Stimulated activated naive CD8-positive, alpha-beta T cell treated with anti-CD3 and anti-CD28 coated beads, Interleukin-15, Interleukin-2, amounts not matched to agents 100 ng/mL and 50 ng/mL, for 24 hours (primary cell): ENCODE measurements at regions not wholly inside any gene's neighbourhood (a gene's known extent, or its start where the extent isn't known, plus 50 kb on each side); places are given as distances from the start of the nearest gene placed in this dataset.
"Not testable (repeated sequence)": the region's sequence is repeated elsewhere in the genome, so short reads cannot be mapped to it uniquely, and the experiment has no call there.

ENCODE experiments used
- H3K27ac Mint-ChIP-seq: one replicate; pipeline ENCODE4 v1.8.0; 2021; ENCODE audit warnings: mild to moderate bottlenecking, mixed read lengths
- H3K27me3 Mint-ChIP-seq: one replicate; pipeline ENCODE4 v1.8.0; 2021; ENCODE audit warnings: mixed read lengths
- H3K36me3 Mint-ChIP-seq: one replicate; pipeline ENCODE4 v1.8.0; 2021; ENCODE audit warnings: low read depth, mixed read lengths
- H3K4me1 Mint-ChIP-seq: one replicate; pipeline ENCODE4 v1.8.0; 2021; ENCODE audit warnings: low read depth, mixed read lengths
- H3K4me3 Mint-ChIP-seq: one replicate; pipeline ENCODE4 v1.8.0; 2021; ENCODE audit warnings: mild to moderate bottlenecking, mixed read lengths
- H3K9me3 Mint-ChIP-seq: one replicate; pipeline ENCODE4 v1.8.0; 2021; ENCODE audit warnings: mixed read lengths

GRCh38 chr3:150357923-150358607 lies 50.0 kb upstream of the TSC22D2 start:
- Mint-ChIP-seq H3K27ac (no peak overlapping the region), H3K4me3 (no peak overlapping the region), H3K9me3 (no peaks in the 10 kb centered on the region), H3K36me3 (no peaks in the 10 kb centered on the region), H3K27me3 (peaks cover 5% of the 10 kb centered on the region), H3K4me1 (no peaks in the 10 kb centered on the region)

- H3K36me3 Mint-ChIP-seq = no peaks in the 10 kb centered on the region
- H3K4me1 Mint-ChIP-seq = no peaks in the 10 kb centered on the region
- no peak overlapping the region for H3K27ac Mint-ChIP-seq
- H3K4me3 Mint-ChIP-seq = no peak overlapping the region
- no peaks in the 10 kb centered on the region for H3K9me3 Mint-ChIP-seq
- peaks cover 5% of the 10 kb centered on the region for H3K27me3 Mint-ChIP-seq
Observed at GRCh38 chr3:150357140-150357539, 51.0 kb upstream of the TSC22D2 start.

- H3K27me3 Mint-ChIP-seq = no peaks in the 10 kb centered on the region
- H3K36me3 Mint-ChIP-seq = no peaks in the 10 kb centered on the region
- H3K4me1 Mint-ChIP-seq = no peaks in the 10 kb centered on the region
- no peak overlapping the region for H3K4me3 Mint-ChIP-seq
- H3K9me3 Mint-ChIP-seq = no peaks in the 10 kb centered on the region
- no peak overlapping the region for H3K27ac Mint-ChIP-seq
Observed at GRCh38 chr3:150355574-150355973, 52.5 kb upstream of the TSC22D2 start.

GRCh38 chr3:150352931-150353330 lies 55.2 kb upstream of the TSC22D2 start:
- peaks cover 5% of the 10 kb centered on the region for H3K4me1 Mint-ChIP-seq
- no peaks in the 10 kb centered on the region for H3K9me3 Mint-ChIP-seq
- no peaks in the 10 kb centered on the region for H3K36me3 Mint-ChIP-seq
- no peak overlapping the region for H3K27ac Mint-ChIP-seq
- no peak overlapping the region for H3K4me3 Mint-ChIP-seq
- no peaks in the 10 kb centered on the region for H3K27me3 Mint-ChIP-seq

GRCh38 chr3:150351398-150351797 lies 56.7 kb upstream of the TSC22D2 start:
- Mint-ChIP-seq H3K27ac (no peak overlapping the region), H3K9me3 (no peaks in the 10 kb centered on the region), H3K36me3 (no peaks in the 10 kb centered on the region), H3K4me3 (no peak overlapping the region), H3K4me1 (peaks cover 5% of the 10 kb centered on the region), H3K27me3 (peaks cover 10% of the 10 kb centered on the region)

- Mint-ChIP-seq H3K36me3 (no peaks in the 10 kb centered on the region), H3K4me3 (no peak overlapping the region), H3K27me3 (peaks cover 14% of the 10 kb centered on the region), H3K4me1 (peaks cover 5% of the 10 kb centered on the region), H3K27ac (no peak overlapping the region), H3K9me3 (no peaks in the 10 kb centered on the region)
Observed at GRCh38 chr3:150349314-150350097, 58.6 kb upstream of the TSC22D2 start.

GRCh38 chr3:150348500-150348899 lies 59.6 kb upstream of the TSC22D2 start:
- Mint-ChIP-seq H3K9me3 (no peaks in the 10 kb centered on the region), H3K36me3 (no peaks in the 10 kb centered on the region), H3K4me1 (peaks cover 5% of the 10 kb centered on the region), H3K4me3 (no peak overlapping the region), H3K27me3 (peaks cover 14% of the 10 kb centered on the region), H3K27ac (no peak overlapping the region)

- H3K36me3 Mint-ChIP-seq = no peaks in the 10 kb centered on the region
Observed at GRCh38 chr3:150346981-150347863, 60.9 kb upstream of the TSC22D2 start.

GRCh38 chr3:150346266-150346665 lies 61.8 kb upstream of the TSC22D2 start:
- peaks cover 5% of the 10 kb centered on the region for H3K4me1 Mint-ChIP-seq
- H3K27me3 Mint-ChIP-seq = peaks cover 14% of the 10 kb centered on the region
- H3K9me3 Mint-ChIP-seq = no peaks in the 10 kb centered on the region
- no peak overlapping the region for H3K27ac Mint-ChIP-seq
- no peaks in the 10 kb centered on the region for H3K36me3 Mint-ChIP-seq
- no peak overlapping the region for H3K4me3 Mint-ChIP-seq

More at GRCh38 chr3:150346981-150347863, 60.9 kb upstream of the TSC22D2 start:
- peaks cover 5% of the 10 kb centered on the region for H3K4me1 Mint-ChIP-seq
- no peaks in the 10 kb centered on the region for H3K9me3 Mint-ChIP-seq
- no peak overlapping the region for H3K27ac Mint-ChIP-seq
- H3K4me3 Mint-ChIP-seq = no peak overlapping the region
- peaks cover 14% of the 10 kb centered on the region for H3K27me3 Mint-ChIP-seq

GRCh38 chr3:150345021-150345538 lies 63.0 kb upstream of the TSC22D2 start:
- Mint-ChIP-seq H3K27me3 (peaks cover 14% of the 10 kb centered on the region), H3K27ac (no peak overlapping the region), H3K36me3 (no peaks in the 10 kb centered on the region), H3K4me3 (no peak overlapping the region), H3K9me3 (no peaks in the 10 kb centered on the region), H3K4me1 (peaks cover 5% of the 10 kb centered on the region)

- no peak overlapping the region for H3K4me3 Mint-ChIP-seq
- peaks cover 15% of the 10 kb centered on the region for H3K27me3 Mint-ChIP-seq
- H3K27ac Mint-ChIP-seq = no peak overlapping the region
- peaks cover 5% of the 10 kb centered on the region for H3K4me1 Mint-ChIP-seq
- no peaks in the 10 kb centered on the region for H3K36me3 Mint-ChIP-seq
- no peaks in the 10 kb centered on the region for H3K9me3 Mint-ChIP-seq
Observed at GRCh38 chr3:150344079-150344759, 63.9 kb upstream of the TSC22D2 start.

GRCh38 chr3:150342896-150343467 lies 65.1 kb upstream of the TSC22D2 start:
- Mint-ChIP-seq H3K27ac (no peak overlapping the region), H3K27me3 (peaks cover 26% of the 10 kb centered on the region), H3K36me3 (no peaks in the 10 kb centered on the region), H3K4me3 (no peak overlapping the region), H3K4me1 (no peaks in the 10 kb centered on the region), H3K9me3 (no peaks in the 10 kb centered on the region)

GRCh38 chr3:150341891-150342290 lies 66.2 kb upstream of the TSC22D2 start:
- H3K27me3 Mint-ChIP-seq = peaks cover 25% of the 10 kb centered on the region
- H3K4me3 Mint-ChIP-seq = no peak overlapping the region
- H3K27ac Mint-ChIP-seq = no peak overlapping the region
- no peaks in the 10 kb centered on the region for H3K36me3 Mint-ChIP-seq
- no peaks in the 10 kb centered on the region for H3K9me3 Mint-ChIP-seq
- no peaks in the 10 kb centered on the region for H3K4me1 Mint-ChIP-seq

GRCh38 chr3:150336363-150336762 lies 71.7 kb upstream of the TSC22D2 start:
- H3K4me3 Mint-ChIP-seq, H3K4me1 Mint-ChIP-seq, H3K36me3 Mint-ChIP-seq: not testable (repeated sequence)

More at GRCh38 chr3:150336363-150336762, 71.7 kb upstream of the TSC22D2 start:
- not testable (repeated sequence) for H3K9me3 Mint-ChIP-seq, H3K27ac Mint-ChIP-seq
- H3K27me3 Mint-ChIP-seq = peaks cover 23% of the 10 kb centered on the region
